Astrocyte of the hippocampus (primary cell): ENCODE measurements at regions not wholly inside any gene's neighbourhood (a gene's known extent, or its start where the extent isn't known, plus 50 kb on each side); places are given as distances from the start of the nearest gene placed in this dataset.
A peak's percentile ranks its signal among the peaks of the same experiment; 100 is the strongest.

Experiments
- DNase-seq: peaks from one replicate; pipeline ENCODE4 v3.0.0; 2011; ENCODE audit warnings: low read depth, low spot score

- peak; percentile 71 for DNase-seq
These were observed 147.4 kb downstream of the ACTBL2 start for GRCh38 chr5:57335092-57335660.

GRCh38 chr5:57334475-57334874 is 148.1 kb downstream of the ACTBL2 start:
- DNase-seq: no peak

DNA sequence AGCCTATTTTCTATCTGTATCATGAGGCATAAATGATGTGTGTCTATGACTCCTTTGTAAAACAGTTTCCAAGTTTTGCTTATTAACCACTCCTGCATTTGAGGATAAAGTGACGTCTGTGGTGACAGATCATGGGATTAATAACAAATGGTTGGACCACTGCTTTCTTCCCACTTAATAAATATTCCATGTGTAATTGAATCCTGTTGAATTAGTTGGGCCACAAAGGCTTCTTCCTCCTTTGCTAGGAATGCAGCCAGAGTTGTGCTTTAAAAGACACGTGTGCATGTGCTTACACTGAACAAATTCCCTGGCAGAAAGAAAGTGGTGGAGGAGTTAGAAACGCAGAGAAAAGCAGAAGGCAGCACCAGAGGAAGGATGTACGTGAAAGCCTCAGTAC is 150.2 kb downstream of the ACTBL2 start:
- DNase-seq: peak; percentile 59

GRCh38 chr5:57327561-57328367 is 153.9 kb downstream of the GPBP1 start:
- DNase-seq: no peak

GRCh38 chr5:57325678-57326397 is 152.0 kb downstream of the GPBP1 start:
- no peak for DNase-seq

GRCh38 chr5:57324861-57325260 is 151.0 kb downstream of the GPBP1 start:
- DNase-seq: peak; percentile 66

GRCh38 chr5:57324181-57324580 is 150.3 kb downstream of the GPBP1 start:
- DNase-seq: no peak

- no peak for DNase-seq
These were observed 146.7 kb downstream of the GPBP1 start for GRCh38 chr5:57320582-57320981.

DNA sequence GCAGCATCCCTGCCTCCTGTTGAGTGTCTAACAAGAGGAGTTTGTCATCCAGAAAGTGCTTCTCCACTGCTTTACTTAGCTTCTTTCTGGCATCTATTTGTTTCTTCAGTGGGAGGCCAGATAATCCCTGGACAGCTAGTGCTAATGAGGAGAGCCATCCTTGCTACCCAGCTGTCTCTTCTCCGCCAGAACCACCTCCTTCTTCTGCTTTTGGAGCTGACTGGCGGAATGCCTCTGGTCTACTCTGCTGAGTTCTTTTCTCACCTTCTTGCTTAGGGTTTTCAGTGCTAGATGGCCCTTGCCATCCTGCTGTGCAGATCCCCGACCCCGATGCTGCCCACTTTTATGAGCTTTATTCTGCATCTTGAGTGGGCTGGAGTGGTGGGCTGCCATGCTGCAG is 145.8 kb downstream of the GPBP1 start:
- no peak for DNase-seq

DNA sequence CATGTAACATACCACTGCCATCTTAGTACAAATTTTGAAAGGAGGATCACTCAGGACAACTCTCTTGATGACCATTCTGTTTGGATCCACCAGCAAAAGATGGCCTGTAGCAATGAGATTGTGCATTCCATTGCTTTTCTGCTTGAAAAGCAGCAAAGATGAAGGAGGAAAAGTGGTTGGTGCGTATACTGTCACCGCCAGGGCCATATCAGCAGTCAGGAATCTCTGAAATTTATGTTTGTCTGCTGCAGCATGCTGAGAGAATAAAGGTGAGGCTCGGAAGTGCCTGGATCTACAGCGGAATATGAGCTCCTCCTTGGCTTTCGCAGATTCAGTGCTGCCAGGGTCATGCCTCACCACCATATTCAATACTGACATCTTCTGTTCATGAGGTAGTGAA is 144.4 kb downstream of the GPBP1 start:
- DNase-seq: no peak

DNA sequence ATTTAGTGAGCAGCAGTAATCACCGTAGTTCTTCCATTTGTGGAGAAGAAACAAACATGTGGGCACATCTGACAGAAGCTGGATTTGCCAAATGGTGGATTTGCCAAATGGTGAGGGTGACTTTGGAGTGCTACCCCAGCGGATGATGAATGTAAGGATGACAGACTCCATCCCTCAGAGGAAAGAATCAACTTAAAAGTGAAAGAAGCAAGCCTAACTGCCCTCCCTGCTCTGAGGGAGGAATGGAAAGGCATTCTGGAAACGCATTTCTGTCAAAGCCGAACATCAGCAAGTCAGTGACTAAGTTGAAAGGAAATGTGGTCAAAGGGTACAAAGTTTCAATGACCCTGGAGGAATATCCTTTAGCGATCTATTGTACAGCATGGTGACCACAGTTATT is 143.5 kb downstream of the GPBP1 start:
- DNase-seq: peak; percentile 50

DNA sequence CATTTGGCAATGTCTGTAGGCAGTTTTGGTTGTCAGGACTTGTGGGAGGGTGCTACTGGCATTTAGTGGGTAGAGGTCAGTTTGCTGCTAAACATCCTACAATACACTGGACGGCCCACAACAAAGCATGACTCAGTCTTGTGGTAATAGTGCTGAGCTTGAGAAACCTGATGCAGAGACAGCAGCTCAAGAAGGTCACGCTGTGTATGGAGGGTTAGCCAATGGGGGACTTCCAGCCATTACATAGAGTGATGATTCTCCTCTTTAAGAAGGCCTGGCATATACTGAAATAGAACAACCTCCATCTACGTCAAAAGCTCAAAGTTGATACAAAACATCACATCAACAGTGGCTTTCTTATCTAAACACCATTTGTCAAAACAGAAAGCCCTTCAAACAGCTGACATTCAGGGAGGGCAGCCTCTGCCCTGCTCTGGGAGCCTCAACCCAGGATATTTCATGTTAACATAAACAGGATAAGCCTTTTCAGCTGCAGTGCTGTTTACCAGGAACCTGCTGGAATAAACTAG is 143.0 kb downstream of the GPBP1 start:
- DNase-seq: peak; percentile 93

- DNase-seq: no peak
These were observed 142.1 kb downstream of the GPBP1 start for GRCh38 chr5:57315941-57316340.
